HTR-8/SVneo (cell line): ENCODE measurements at regions not wholly inside any gene's neighbourhood (a gene's known extent, or its start where the extent isn't known, plus 50 kb on each side); places are given as distances from the start of the nearest gene placed in this dataset.
"Not testable (repeated sequence)": the region's sequence is repeated elsewhere in the genome, so short reads cannot be mapped to it uniquely, and the experiment has no call there.

Experiments used
- DNase-seq: peaks from one replicate; pipeline ENCODE4 v3.0.0; 2011; ENCODE audit warnings: low spot score, mixed read lengths; ENCODE audit not compliant: insufficient read length
- FAIRE-seq: peaks from 2 replicates; lab custom pipeline; 2011; peaks lifted over from hg19 to GRCh38; lab: Jason Lieb, UNC

DNA sequence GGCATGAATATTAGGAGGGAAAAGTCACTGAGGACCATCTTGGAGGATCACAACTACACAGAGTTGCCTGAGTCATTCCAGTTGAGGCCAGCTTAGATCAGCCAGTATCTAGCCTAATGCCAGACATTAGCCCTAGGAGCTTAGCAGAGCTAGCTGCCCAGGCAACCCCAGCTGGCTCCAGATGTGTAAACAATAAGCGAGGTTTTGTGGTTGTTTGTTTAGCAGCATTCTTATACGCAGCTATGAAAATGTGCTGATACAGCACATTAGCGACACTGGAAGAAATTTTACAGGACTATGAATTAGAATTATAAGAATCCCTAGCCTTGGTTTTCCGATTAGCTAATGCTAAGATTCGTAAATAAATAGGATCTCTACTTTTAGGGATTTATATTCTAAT, 59.3 kb downstream of the BTBD3 start:
- FAIRE-seq: no peak

GRCh38 chr20:11978496-11978895, 60.8 kb downstream of the BTBD3 start:
- no peak for DNase-seq
- no peak for FAIRE-seq

More for the DNA sequence above, 59.3 kb downstream of the BTBD3 start:
- DNase-seq: no peak

DNA sequence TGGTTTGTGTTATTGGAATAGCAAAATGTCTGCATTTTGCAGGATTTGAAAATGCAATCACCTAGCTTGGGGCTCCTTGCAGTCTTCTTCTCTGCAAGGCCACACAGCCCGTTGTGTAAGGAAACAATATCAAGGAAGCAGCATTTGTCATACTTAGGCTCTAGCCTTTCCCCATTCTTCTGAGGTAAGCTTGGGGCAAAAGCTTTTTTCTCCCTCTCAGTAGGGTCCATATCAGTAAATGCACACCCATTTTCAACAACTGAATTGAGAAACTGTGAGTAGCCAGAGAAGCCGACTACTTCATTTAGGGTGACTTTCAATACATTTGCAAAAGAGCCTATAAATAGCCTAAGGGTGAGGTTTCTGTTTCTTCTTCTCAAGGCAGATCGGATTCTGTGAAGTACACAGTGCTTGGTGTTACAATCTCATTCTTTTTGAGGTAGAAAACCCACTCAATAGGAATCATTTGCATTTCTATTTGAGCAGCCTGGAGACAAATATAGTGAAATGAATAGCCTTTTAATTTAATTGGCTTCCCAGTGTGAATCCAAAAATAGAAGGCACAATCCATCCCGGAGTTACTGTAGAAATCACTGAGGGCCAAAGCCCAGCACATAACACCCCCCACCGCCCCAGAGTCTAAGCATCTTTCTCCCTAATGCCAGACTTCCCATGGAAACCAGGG, 61.8 kb downstream of the BTBD3 start:
- no peak for FAIRE-seq
- no peak for DNase-seq

- no peak for FAIRE-seq
- no peak for DNase-seq
These were observed 62.6 kb downstream of the BTBD3 start for GRCh38 chr20:11980263-11980662.

- DNase-seq (no peak), FAIRE-seq (no peak)
These were observed 63.8 kb downstream of the BTBD3 start for GRCh38 chr20:11981366-11981947.

- FAIRE-seq (peak; percentile 28), DNase-seq (no peak)
These were observed 64.7 kb downstream of the BTBD3 start for GRCh38 chr20:11982289-11982954.

DNA sequence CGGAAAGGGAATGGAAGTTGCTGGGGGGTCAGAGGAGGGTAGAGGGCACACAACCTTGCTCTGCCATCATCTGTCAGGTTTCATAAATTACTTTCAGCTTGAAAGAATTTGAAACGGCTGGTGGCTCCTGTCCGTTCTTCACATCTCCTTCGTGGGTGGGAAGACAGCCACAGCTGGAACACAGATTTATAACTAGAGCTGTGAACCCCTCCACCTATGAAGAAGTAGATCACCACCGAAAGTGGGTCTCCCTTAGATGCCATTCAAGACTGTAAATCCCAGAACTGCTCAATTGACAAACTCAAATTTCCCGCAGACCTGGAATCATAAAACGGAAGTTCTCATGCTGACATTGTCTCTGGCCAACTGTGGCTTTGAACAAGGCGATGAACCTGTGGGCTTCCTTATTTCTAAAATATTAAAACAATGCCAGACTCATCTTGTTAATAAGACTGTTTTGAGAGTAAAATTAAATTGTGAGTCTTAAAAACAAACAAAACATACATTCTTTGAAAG, 65.3 kb downstream of the BTBD3 start:
- no peak for FAIRE-seq
- no peak for DNase-seq

DNA sequence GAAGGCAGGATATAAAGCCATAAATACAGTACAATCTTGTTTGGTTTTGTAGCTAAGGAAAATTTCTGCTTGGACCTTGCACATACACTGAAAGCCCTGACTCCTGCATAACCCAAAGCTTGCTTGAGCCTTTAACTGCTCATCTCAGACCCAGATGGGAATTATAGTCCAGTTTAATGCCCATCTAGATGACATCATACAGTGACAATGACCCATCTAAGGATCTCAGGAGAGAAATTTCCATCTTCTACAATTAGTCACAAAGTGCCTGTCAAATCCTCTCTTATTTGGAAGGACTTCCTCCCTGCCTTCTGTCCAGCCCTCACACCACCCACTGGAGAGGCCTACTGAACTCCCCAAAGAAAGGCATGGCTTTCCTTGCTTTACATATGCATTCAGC, 69.3 kb downstream of the BTBD3 start:
- DNase-seq (no peak), FAIRE-seq (no peak)

GRCh38 chr20:11987526-11987925, 69.8 kb downstream of the BTBD3 start:
- FAIRE-seq (no peak), DNase-seq (no peak)

DNA sequence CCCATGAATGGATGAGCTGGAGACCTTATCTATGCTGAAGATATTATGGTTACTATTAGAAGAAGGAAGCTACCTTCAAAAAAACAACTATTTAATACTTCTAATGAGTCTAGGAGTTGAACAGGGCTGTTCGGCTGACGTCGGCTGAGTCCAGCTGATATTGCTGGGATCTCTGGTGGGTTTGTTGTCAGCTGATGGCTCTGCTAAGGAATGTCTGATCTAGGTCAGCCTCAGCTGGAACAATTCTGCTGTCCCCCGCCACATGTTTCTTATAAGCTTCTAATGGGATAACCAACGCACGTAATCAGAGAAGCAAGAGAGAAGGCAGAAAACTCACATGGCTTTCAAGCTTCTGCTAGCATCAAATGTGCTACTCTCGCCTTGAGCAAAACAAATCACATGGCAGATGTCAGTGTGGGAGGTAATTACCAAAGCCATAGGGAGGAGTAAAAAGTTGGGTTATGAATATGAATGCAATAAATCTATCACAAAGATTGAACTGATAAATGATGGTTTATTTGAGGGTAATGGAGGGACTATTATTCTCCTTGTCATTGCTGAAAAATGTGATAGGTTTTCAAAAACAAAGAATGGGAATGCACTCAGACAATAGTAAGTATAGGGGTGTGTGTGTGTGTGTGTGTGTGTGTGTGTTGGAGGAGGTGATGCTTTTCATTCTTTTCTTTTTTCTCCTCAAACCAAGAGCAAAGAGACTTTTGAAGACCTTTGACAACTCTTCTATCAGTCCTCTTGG, 71.5 kb downstream of the BTBD3 start:
- DNase-seq (no peak), FAIRE-seq (no peak)

- DNase-seq: no peak
- FAIRE-seq: no peak
These were observed 74.7 kb downstream of the BTBD3 start for GRCh38 chr20:11992426-11992825.

DNA sequence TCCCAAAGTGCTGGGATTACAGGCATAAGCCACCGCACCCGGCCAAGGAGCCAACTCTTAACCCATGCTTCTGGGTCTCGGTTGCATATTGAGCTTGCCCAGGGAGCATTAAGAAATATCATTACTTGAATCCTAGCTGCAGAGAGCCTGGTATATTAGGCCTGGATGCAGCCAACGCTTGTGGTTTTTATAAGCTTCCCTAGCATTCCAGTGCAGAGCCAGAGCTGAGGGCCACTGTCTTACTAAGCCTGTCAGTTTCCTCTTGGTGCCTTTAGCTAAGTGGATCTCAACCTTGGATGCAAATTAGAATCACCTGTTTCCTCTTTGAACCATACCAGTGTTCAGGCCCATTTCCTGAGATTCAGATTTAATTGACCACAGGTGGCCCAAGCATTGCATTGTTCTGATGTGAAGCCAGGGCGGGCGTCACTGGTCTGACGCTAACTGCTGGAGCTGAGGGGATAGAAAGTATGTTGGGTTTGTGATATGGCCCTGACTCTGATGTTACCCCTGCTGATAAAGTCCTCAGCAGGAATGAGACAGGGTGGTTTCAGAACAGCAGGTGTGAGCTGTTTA, 76.3 kb downstream of the BTBD3 start:
- no peak for FAIRE-seq
- DNase-seq: no peak

DNA sequence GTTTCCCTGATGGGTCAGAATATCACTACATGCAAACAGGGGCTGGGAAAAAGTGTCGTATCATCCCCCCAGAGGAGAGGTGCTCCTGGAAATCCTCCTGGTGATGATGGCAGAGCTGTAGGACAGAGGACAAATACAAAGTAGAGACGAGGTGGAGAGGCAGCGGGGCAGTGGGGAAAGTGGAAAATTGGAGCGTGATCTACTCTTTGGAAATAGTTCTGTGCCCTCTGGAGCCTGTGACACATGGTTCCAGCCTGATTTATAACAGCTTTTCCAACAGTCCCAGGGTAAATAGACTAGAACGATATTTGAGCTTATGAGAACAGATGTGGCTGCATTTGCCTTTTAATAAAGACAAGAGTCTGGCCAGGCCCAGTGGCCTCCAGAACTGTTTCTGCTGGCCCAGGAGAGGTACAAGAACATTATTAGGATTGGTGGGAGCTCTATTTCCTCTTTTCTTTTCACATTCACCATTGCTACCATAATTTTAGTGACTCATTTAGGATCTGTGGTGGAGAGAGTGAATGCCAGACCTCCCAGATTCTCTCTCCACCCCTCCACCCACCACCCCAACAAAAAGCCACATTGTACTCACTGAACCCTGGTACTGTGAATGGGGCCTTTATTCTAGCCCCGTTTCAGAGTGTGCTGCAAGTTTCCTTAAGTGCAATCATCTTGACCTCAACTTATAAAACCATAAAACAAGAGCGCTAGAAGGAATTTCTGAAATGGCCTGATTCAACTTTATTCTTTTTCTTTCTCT, 78.3 kb downstream of the BTBD3 start:
- DNase-seq (no peak), FAIRE-seq (no peak)

GRCh38 chr20:12004776-12005175, 87.1 kb downstream of the BTBD3 start:
- FAIRE-seq, DNase-seq: not testable (repeated sequence)

GRCh38 chr20:12012241-12013222, 94.8 kb downstream of the BTBD3 start:
- no peak for FAIRE-seq

GRCh38 chr20:12014276-12014675, 96.6 kb downstream of the BTBD3 start:
- DNase-seq (no peak), FAIRE-seq (no peak)

More at GRCh38 chr20:12012241-12013222, 94.8 kb downstream of the BTBD3 start:
- peak; percentile 56 for DNase-seq

- FAIRE-seq: no peak
- no peak for DNase-seq
These were observed 97.0 kb downstream of the BTBD3 start for GRCh38 chr20:12014736-12015135.

GRCh38 chr20:12016291-12016690, 98.6 kb downstream of the BTBD3 start:
- DNase-seq: no peak
- FAIRE-seq: no peak
